PC-3 (cell line): ENCODE measurements at regions not wholly inside any gene's neighbourhood (a gene's known extent, or its start where the extent isn't known, plus 50 kb on each side); places are given as distances from the start of the nearest gene placed in this dataset.

Experiments
- EZH2 ChIP-seq: fragments of 300-600 bp; sonication (generic); IDR thresholded peaks from one replicate; pipeline ENCODE4 v1.6.1; 2017; ENCODE audit warnings: antibody characterized with exemption, mild to moderate bottlenecking, low read length; ENCODE audit not compliant: unreplicated experiment
- TF ChIP-seq, protein P1 (sequence below): fragments of 300-600 bp; sonication (generic); conservative IDR thresholded peaks from 2 replicates; pipeline ENCODE4 v1.5.1; 2017; ENCODE audit warnings: antibody characterized with exemption, low read depth, mild to moderate bottlenecking, low read length

DNA sequence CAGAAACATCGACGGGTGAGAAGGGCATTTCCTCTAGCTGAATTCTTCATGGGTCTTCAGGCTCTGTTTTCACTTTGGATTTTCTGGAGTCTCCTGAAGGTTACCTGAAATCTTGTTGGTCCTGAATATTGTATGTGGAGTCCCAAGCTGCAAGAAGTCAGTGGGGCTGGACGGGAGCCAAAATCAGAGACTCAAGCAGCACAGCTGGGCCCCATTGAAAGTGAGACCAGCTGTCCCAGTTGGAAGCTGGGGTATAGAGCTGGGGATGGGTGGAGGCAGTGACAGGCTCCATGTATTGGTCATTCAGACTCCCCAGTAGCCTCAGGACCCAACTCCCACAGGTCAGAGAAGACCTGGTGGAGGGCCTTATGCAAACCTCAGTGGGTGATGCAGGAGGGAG is 111.3 kb upstream of the MLN start:
- TF ChIP-seq EZH2: no peak
- TF ChIP-seq, protein P1, sequence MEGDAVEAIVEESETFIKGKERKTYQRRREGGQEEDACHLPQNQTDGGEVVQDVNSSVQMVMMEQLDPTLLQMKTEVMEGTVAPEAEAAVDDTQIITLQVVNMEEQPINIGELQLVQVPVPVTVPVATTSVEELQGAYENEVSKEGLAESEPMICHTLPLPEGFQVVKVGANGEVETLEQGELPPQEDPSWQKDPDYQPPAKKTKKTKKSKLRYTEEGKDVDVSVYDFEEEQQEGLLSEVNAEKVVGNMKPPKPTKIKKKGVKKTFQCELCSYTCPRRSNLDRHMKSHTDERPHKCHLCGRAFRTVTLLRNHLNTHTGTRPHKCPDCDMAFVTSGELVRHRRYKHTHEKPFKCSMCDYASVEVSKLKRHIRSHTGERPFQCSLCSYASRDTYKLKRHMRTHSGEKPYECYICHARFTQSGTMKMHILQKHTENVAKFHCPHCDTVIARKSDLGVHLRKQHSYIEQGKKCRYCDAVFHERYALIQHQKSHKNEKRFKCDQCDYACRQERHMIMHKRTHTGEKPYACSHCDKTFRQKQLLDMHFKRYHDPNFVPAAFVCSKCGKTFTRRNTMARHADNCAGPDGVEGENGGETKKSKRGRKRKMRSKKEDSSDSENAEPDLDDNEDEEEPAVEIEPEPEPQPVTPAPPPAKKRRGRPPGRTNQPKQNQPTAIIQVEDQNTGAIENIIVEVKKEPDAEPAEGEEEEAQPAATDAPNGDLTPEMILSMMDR: no peak
